KMS-11 (cell line): ENCODE measurements at regions not wholly inside any gene's neighbourhood (a gene's known extent, or its start where the extent isn't known, plus 50 kb on each side); places are given as distances from the start of the nearest gene placed in this dataset.

Experiments used
- H2AFZ ChIP-seq: fragments of 200-600 bp; sonication (generic); 2 replicates; pipeline ENCODE4 v1.6.1; 2016; ENCODE audit warnings: antibody characterized with exemption, mixed run types, low read depth
- H3K27ac ChIP-seq: fragments of 200-600 bp; sonication (generic); 2 replicates; pipeline ENCODE4 v1.6.1; 2016; ENCODE audit warnings: mild to moderate bottlenecking, mixed run types
- H3K27me3 ChIP-seq: fragments of 200-600 bp; sonication (generic); 2 replicates; pipeline ENCODE4 v1.6.1; 2017; ENCODE audit warnings: mild to moderate bottlenecking, low read depth, mixed run types, moderate library complexity; ENCODE audit not compliant: insufficient read depth
- H3K36me3 ChIP-seq: fragments of 200-600 bp; sonication (generic); 2 replicates; pipeline ENCODE4 v1.6.1; 2017; ENCODE audit warnings: mild to moderate bottlenecking, mixed run types; ENCODE audit not compliant: insufficient read depth
- H3K4me1 ChIP-seq: fragments of 200-600 bp; sonication (generic); 2 replicates; pipeline ENCODE4 v1.6.1; 2016; ENCODE audit warnings: mild to moderate bottlenecking, low read depth, mixed run types; ENCODE audit not compliant: poor library complexity, severe bottlenecking
- H3K4me2 ChIP-seq: fragments of 200-600 bp; sonication (generic); 2 replicates; pipeline ENCODE4 v1.7.0; 2016; ENCODE audit warnings: mild to moderate bottlenecking, mixed run types
- H3K4me3 ChIP-seq: fragments of 200-600 bp; sonication (generic); IDR thresholded peaks from 2 replicates; pipeline ENCODE4 v1.6.1; 2017; ENCODE audit warnings: low read depth, low read length, mixed read lengths; ENCODE audit not compliant: insufficient read depth
- H3K79me2 ChIP-seq: fragments of 200-600 bp; sonication (generic); 2 replicates; pipeline ENCODE4 v1.6.1; 2016; ENCODE audit warnings: low read depth, mixed run types; ENCODE audit not compliant: insufficient read depth
- H3K9ac ChIP-seq: fragments of 200-600 bp; sonication (generic); 2 replicates; pipeline ENCODE4 v1.6.1; 2016; ENCODE audit warnings: mild to moderate bottlenecking, mixed run types
- H4K20me1 ChIP-seq: fragments of 200-600 bp; sonication (generic); 2 replicates; pipeline ENCODE4 v1.6.1; 2016; ENCODE audit warnings: mild to moderate bottlenecking, mixed run types; ENCODE audit not compliant: insufficient read depth
- TF ChIP-seq, protein P1 (sequence below): fragments of 200-600 bp; sonication (generic); conservative IDR thresholded peaks from 2 replicates; pipeline ENCODE4 v1.6.1; 2017; ENCODE audit warnings: low read depth, mild to moderate bottlenecking, antibody characterized with exemption, low read length, moderate library complexity, mixed read lengths

DNA sequence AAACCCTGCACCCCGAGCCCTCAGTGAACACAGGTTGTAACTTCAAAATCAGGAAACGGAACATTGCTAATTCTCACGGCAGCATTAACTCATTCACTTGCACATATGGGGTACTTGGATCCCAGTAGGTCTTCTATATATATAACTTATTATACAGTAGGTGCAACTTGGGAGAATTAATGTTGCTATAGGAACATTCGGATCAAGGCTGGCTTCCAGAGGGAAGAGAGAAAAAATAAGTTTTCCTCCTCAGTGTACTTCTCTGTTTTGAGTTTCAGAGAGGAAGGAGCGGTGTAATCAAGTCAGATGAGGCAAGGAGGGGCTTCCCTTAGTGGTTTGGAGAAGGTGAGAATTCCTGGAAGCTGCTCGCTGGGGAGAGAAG is 90.9 kb upstream of the ZNF507 start:
- no peaks in the 10 kb centered on the region for H3K36me3 ChIP-seq
- no peaks in the 10 kb centered on the region for H3K27me3 ChIP-seq
- no peak overlapping the region for H2AFZ ChIP-seq
- H3K4me3 ChIP-seq: no peak overlapping the region
- H3K9ac ChIP-seq: no peak overlapping the region
- H3K4me2 ChIP-seq: no peak overlapping the region
- TF ChIP-seq, protein P1, sequence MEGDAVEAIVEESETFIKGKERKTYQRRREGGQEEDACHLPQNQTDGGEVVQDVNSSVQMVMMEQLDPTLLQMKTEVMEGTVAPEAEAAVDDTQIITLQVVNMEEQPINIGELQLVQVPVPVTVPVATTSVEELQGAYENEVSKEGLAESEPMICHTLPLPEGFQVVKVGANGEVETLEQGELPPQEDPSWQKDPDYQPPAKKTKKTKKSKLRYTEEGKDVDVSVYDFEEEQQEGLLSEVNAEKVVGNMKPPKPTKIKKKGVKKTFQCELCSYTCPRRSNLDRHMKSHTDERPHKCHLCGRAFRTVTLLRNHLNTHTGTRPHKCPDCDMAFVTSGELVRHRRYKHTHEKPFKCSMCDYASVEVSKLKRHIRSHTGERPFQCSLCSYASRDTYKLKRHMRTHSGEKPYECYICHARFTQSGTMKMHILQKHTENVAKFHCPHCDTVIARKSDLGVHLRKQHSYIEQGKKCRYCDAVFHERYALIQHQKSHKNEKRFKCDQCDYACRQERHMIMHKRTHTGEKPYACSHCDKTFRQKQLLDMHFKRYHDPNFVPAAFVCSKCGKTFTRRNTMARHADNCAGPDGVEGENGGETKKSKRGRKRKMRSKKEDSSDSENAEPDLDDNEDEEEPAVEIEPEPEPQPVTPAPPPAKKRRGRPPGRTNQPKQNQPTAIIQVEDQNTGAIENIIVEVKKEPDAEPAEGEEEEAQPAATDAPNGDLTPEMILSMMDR: no peak
- H3K4me1 ChIP-seq: no peaks in the 10 kb centered on the region
- no peak overlapping the region for H3K27ac ChIP-seq
- no peaks in the 10 kb centered on the region for H4K20me1 ChIP-seq
- H3K79me2 ChIP-seq: no peaks in the 10 kb centered on the region

DNA sequence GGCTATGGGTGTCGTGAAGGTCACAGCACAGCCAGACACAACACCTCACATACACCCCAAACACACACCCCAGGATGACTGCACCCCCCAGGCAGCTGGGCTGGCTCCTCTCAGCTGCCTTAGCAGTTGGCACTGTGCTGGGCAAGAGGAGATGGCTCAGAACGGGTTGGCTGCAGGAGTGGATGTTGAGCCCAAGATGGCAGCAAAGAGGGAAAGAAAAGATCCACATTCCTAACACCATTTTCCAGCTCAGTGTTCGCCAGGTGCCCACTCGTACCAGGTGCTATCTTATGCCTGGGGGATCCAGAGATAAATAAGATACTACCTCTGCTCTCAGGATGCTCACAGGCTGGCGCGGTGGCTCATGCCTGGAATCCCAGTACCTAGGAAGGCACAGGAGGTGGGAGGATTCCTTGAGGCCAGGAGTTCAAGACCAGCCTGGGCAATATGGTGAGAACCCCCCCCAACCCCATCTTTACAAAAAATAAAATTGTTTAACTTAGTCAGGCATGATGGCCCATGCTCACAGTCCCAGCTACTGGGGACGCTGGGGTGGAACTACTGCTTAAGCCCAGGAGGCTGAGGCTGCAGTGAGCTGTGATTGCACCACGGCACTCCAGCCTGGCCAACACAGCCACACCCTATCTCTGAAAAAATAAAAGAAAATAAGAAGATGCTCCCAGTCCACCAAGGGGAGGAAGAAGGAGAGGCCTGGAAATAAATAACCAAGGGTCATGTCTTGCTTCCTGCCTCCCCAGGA is 89.7 kb upstream of the ZNF507 start:
- no peaks in the 10 kb centered on the region for H3K4me1 ChIP-seq
- no peak overlapping the region for H3K4me2 ChIP-seq
- H4K20me1 ChIP-seq: no peaks in the 10 kb centered on the region

DNA sequence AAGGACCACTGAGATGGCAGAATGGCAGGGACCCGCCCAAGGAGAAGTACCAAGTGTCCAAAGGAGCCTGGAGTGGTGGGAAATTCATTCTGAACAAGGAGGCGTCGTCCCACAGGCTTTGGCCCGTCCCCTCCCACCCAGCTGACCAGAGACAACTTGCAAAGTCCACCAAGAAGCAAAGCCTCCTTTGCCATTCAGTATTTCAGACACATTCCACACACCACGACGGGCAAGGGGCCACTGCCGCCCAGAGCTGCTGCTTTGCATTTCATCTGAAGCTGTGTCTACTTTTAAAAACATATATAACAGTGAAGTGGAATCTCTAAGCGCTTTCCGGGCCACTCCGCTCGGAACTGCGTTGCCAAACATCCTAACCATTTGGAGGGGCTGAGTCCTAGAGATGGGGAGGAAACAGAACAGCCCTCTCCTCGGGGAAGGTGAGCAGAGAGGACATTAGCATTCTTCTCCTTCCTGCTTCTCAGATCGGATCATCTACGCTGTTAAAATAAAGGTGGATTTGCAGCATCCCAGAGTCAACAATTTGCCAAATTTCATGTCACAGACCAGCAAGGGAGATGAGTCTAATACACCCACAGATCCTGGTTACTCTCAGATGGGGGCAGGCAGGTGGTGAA is 89.0 kb upstream of the ZNF507 start:
- H4K20me1 ChIP-seq: no peaks in the 10 kb centered on the region
- H3K27me3 ChIP-seq: no peaks in the 10 kb centered on the region
- no peak overlapping the region for H3K27ac ChIP-seq
- no peaks in the 10 kb centered on the region for H3K79me2 ChIP-seq
- H3K9ac ChIP-seq: no peak overlapping the region
- no peaks in the 10 kb centered on the region for H3K36me3 ChIP-seq
- TF ChIP-seq, protein P1: no peak
- no peak overlapping the region for H2AFZ ChIP-seq
- H3K4me3 ChIP-seq: no peak overlapping the region
- H3K4me2 ChIP-seq: no peak overlapping the region
- no peaks in the 10 kb centered on the region for H3K4me1 ChIP-seq

More for the DNA sequence above, 89.7 kb upstream of the ZNF507 start:
- Histone ChIP-seq H3K27ac (no peak overlapping the region), H3K79me2 (no peaks in the 10 kb centered on the region), H3K36me3 (no peaks in the 10 kb centered on the region), H3K9ac (no peak overlapping the region), H2AFZ (no peak overlapping the region), H3K27me3 (no peaks in the 10 kb centered on the region), H3K4me3 (no peak overlapping the region)
- TF ChIP-seq, protein P1: no peak

DNA sequence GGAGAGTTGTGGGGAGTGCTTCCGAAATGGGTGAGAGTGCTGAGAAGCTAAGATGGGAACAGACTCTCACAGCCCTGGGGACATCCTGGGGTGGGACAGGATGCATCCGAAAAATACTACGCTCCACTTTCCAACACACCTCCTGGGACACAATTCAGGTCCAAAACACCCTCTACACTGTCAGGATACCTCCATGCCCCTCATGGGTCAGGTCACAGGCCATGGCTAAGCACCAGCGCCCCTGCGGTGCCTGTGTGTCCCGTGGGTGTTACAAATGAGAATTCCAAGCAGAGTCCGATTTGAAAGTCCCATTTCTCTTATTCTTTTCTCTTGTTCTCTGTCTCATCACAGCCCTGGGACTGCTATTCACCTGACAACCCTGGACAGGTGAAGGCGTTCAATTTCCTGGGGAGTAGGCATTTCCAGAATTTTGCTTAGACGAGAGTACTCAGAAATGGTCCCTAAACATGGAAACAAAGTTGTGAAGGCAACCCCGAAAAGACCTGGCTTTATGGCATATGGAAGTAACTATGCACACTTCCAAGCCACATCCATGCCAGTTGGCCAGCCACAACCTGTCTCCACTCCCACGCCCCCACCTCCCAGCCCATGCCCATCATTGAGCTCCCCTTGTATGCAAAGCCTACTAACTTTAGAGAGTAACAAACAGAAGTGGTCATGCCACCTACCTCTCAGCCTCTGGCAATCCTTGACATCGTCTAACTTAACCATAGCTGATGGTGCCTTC is 87.9 kb upstream of the ZNF507 start:
- no peaks in the 10 kb centered on the region for H3K79me2 ChIP-seq
- H3K4me3 ChIP-seq: no peak overlapping the region
- no peak overlapping the region for H3K9ac ChIP-seq
- H2AFZ ChIP-seq: no peak overlapping the region
- no peak overlapping the region for H3K4me2 ChIP-seq
- H4K20me1 ChIP-seq: no peaks in the 10 kb centered on the region
- TF ChIP-seq, protein P1: no peak
- H3K27ac ChIP-seq: no peak overlapping the region
- H3K27me3 ChIP-seq: no peaks in the 10 kb centered on the region
- no peaks in the 10 kb centered on the region for H3K36me3 ChIP-seq
- H3K4me1 ChIP-seq: no peaks in the 10 kb centered on the region
